Ectodermal cell (in vitro differentiated cells): ENCODE measurements at regions not wholly inside any gene's neighbourhood (a gene's known extent, or its start where the extent isn't known, plus 50 kb on each side); places are given as distances from the start of the nearest gene placed in this dataset.

Experiments
- H3K27ac ChIP-seq: 2 replicates; pipeline ENCODE4 v1.7.0; 2013; ENCODE audit warnings: mild to moderate bottlenecking, low read depth, low read length; ENCODE audit not compliant: insufficient read depth, poor library complexity, severe bottlenecking
- H3K27me3 ChIP-seq: 2 replicates; pipeline ENCODE4 v1.7.0; 2013; ENCODE audit warnings: mild to moderate bottlenecking, low read length; ENCODE audit not compliant: insufficient read depth, control insufficient read depth, poor library complexity, severe bottlenecking
- H3K36me3 ChIP-seq: one replicate; pipeline ENCODE4 v1.7.0; 2013; ENCODE audit warnings: low read length; ENCODE audit not compliant: control insufficient read depth, insufficient read depth
- H3K4me1 ChIP-seq: one replicate; pipeline ENCODE4 v1.7.0; 2013; ENCODE audit warnings: low read length; ENCODE audit not compliant: control insufficient read depth, insufficient read depth
- H3K4me3 ChIP-seq: 2 replicates; pipeline ENCODE4 v1.7.0; 2013; ENCODE audit warnings: low read depth, low read length, control low read depth; ENCODE audit not compliant: insufficient read depth
- H3K9me3 ChIP-seq: 2 replicates; pipeline ENCODE4 v1.7.0; 2013; ENCODE audit warnings: mild to moderate bottlenecking, low read length, moderate library complexity; ENCODE audit not compliant: control insufficient read depth
- WGBS, 2 experiments: methylation state at CpG; one replicate each; pipeline ENCODE4 v1.1.7; 2013; ENCODE audit warnings: missing lambda C conversion rate in 2 of 2; 5-methylcytosine and 5-hydroxymethylcytosine counted together

DNA sequence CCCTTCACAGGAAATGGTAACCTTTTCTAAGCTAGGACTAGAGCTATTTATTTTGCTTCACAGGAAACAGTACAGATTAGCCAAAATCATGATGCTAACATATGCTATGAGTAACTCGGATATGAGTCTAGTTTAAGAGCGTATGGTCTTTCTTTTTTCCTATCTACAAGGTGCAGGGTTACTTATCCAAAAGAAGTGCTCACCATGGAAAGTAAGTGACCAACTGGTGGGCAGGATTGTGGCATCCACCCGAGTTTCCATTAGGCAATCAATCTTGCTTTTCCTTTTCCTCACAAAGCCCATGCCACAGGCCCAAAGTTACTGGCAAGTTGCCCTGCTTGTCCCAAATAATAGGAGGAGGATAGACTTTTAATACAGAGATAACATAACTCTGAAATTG, 765.1 kb upstream of the POM121L12 start:
- Histone ChIP-seq H3K9me3 (no peaks in the 10 kb centered on the region), H3K27ac (no peak overlapping the region), H3K27me3 (no peaks in the 10 kb centered on the region), H3K4me3 (no peak overlapping the region), H3K4me1 (no peaks in the 10 kb centered on the region), H3K36me3 (no peaks in the 10 kb centered on the region)
- WGBS, 2 experiments, result 93 to 96% methylated on average over 3 of the region's 3 CpGs

DNA sequence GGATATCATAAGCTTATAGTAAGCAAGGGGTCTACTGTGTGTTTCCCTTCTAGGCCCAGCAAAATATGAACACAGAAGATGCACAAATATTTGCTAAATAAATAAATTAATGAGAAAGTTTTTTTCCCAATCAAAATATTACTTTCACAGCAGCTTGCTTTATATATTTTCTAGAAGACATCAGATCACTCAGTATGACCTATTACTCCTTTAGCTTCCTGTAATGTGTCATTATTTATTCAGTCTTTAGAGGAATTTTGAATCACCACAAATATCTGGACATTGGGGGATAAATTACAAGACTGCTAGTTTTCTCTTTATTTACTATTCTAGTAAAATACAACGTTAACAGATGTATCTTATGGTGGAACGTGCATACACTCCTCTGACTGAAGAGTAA, 765.8 kb upstream of the POM121L12 start:
- 95% methylated on average over 2 of the region's 2 CpGs; no CpG with 5 or more reads in 1 of the 2 experiments for WGBS, 2 experiments
- Histone ChIP-seq H3K27me3 (no peaks in the 10 kb centered on the region), H3K4me3 (no peak overlapping the region), H3K36me3 (no peaks in the 10 kb centered on the region), H3K27ac (no peak overlapping the region), H3K9me3 (no peaks in the 10 kb centered on the region), H3K4me1 (no peaks in the 10 kb centered on the region)

DNA sequence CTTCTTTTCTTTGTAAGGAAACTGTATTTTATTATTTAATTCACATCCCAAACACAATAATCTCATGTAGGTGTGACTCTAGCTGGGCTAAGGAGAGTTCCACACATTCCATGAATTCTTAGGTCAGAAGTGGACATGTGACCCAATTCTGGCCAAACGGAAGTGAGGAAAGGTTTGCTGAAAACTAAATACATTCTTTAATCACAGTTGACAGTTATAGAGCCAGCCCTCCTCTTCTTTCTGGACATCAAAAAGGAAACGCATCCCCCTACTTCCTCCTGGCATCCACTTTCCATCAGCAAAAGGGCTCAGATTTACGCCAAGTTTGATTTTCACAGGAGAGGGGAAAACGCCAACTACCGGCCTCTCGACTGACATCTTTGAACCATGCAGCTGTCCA, 774.4 kb upstream of the POM121L12 start:
- 93 to 94% methylated on average over 6 of the region's 6 CpGs for WGBS, 2 experiments
- Histone ChIP-seq H3K9me3 (no peaks in the 10 kb centered on the region), H3K27ac (no peak overlapping the region), H3K4me3 (no peak overlapping the region), H3K4me1 (no peaks in the 10 kb centered on the region), H3K36me3 (no peaks in the 10 kb centered on the region), H3K27me3 (no peaks in the 10 kb centered on the region)

DNA sequence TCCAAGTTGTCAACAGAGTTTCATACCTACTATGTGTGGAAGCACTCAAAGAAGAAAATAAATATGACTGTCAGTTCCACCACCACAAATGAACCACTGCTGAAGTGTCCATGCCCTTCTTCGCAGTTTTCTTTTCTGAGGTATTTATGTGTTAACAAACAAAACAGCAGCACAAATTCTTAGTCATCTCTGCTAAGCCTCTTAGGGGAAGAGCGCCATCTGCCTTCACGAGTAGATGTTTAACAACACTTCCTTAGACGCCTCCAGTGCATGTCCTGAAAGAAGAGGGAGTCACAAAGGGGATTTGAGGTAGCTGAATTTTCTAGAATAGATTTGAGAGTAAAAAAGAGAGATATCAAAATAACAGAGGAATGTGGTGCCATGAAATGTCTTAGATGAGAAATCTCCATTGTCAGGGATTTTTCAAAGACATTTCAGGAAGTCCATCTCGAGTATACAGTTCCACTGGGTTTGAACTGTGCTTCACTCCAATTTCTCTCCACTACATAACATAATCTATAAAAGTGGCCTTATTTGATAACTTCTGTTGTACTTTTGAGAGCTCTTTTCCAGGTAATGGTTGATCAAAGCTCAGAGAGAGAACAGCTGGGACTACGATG, 775.3 kb upstream of the POM121L12 start:
- Histone ChIP-seq H3K27me3 (no peaks in the 10 kb centered on the region), H3K4me1 (no peaks in the 10 kb centered on the region), H3K9me3 (no peaks in the 10 kb centered on the region), H3K27ac (no peak overlapping the region), H3K36me3 (no peaks in the 10 kb centered on the region), H3K4me3 (no peak overlapping the region)
- whole genome bisulfite sequencing, 2 experiments, result 78 to 82% methylated on average over 5 to 6 of the region's 6 CpGs

DNA sequence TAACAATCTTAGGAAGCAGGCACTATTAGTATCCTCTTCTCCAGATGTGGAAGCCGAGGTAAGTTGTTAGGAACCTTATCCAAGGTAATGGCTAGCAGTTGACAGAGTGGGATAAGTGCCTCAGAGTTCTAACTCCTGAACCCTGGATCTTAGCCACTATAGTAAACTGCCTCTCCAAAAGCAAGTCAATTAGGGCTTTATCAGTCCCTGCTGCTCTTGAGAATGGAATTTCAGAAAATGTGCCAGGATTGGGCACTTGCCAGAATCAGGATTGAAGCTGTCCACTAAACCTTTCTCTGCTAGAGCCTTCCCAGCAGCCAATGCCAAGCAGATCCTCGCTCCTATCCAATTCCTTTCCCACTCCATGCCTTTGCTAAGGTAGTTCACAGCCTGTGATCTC, 777.5 kb upstream of the POM121L12 start:
- 93 to 97% methylated on average over 2 of the region's 2 CpGs for WGBS, 2 experiments
- Histone ChIP-seq H3K36me3 (no peaks in the 10 kb centered on the region), H3K27ac (no peak overlapping the region), H3K27me3 (no peaks in the 10 kb centered on the region), H3K4me3 (no peak overlapping the region), H3K9me3 (no peaks in the 10 kb centered on the region), H3K4me1 (no peaks in the 10 kb centered on the region)

DNA sequence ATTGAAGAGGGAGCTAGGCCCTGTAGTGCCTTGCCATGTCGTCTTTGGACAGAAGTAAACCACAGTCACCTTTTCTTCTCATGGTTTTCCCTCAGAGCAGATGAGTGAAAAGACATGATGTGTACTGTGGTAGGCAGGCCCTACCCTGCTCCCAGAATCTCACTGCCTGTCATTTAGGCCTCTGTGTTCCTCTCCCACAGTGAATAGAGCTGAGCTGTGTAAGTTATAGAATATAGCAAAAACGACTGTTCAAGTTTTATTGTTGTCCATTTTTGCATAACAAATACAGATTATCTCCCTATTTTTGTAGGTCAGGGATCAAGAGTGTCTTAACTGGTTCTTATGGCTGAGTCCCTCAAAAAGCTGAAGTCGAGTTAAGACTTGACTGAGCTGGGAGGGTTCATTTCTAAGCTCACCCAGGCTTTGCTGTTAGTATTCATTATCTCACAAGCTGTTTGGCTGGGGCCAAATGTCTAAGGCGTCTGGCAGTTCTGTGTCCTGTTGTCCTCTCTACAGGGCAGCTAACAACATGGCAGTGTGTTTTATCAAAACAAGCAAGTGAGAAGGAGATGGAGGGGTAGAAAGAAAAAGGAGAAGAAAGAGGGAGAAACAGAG, 780.9 kb upstream of the POM121L12 start:
- H3K27ac ChIP-seq, result no peak overlapping the region
- H3K36me3 ChIP-seq, result no peaks in the 10 kb centered on the region
- H3K27me3 ChIP-seq, result no peaks in the 10 kb centered on the region
- H3K4me3 ChIP-seq, result no peak overlapping the region
- WGBS, 2 experiments, result 88 to 90% methylated on average over 3 to 4 of the region's 4 CpGs
- no peaks in the 10 kb centered on the region for H3K4me1 ChIP-seq
- no peaks in the 10 kb centered on the region for H3K9me3 ChIP-seq

DNA sequence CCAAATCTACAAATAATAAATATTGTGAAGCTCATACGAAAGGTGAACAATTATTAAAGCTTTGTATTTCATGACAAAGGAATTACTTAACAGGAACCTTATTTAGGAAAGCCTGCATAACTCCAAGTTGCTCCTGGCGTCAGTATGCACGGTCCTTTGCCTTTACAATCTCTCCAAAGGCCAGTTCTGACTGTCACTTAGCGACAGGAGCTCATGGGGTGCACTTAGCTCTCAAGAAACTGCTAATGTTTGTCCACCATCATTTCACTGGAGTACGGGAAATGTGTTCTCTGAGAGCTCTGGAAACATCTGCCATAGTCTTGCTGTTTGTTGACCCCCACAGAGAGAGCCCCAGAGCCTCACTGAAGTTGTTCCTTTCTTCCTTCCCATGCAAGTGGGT, 781.5 kb upstream of the POM121L12 start:
- Histone ChIP-seq H3K9me3 (no peaks in the 10 kb centered on the region), H3K27ac (no peak overlapping the region), H3K4me3 (no peak overlapping the region), H3K27me3 (no peaks in the 10 kb centered on the region), H3K36me3 (no peaks in the 10 kb centered on the region), H3K4me1 (no peaks in the 10 kb centered on the region)
- 73 to 74% methylated on average over 5 of the region's 5 CpGs for WGBS, 2 experiments

DNA sequence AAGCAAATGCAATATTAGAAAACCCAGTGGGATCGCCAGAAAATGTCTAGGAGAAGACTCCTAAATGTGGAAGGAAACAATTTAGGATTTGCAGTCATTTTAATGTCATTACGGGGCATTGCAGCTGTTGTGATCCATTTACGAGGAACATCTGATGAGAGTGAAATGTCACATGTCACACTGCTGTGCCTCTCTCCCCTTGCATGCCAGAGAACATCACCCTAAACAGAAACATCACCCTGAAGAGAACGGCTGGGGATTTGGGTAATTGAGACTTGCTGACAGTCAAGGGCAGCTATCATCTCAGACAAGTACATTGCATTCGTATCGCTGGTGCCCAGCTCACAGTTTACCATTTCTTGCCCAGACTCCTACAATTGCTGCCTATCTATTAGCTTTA, 785.7 kb upstream of the POM121L12 start:
- Histone ChIP-seq H3K27ac (no peak overlapping the region), H3K4me1 (no peaks in the 10 kb centered on the region), H3K9me3 (no peaks in the 10 kb centered on the region), H3K27me3 (no peaks in the 10 kb centered on the region), H3K4me3 (no peak overlapping the region), H3K36me3 (no peaks in the 10 kb centered on the region)
- WGBS, 2 experiments, result 91% methylated on average over 6 of the region's 6 CpGs

DNA sequence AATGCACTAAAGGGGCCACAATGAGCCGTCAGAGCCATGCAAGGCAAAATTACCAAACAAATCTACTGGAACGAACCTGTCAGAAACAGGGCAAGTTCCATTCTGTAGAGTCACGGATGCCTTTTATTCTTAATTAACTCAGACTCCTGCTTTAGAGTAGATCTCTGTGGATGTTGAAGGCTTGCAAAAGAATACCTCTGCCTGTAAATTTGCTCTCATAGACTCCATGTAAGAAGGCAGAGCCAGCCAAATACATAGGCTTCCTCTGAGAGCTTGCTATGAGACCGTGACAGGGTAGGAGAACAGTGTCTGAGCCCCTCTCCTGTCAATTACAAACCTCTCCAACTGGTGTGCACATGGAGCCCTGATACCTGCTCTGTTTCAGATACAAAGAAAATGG, 787.9 kb upstream of the POM121L12 start:
- no peaks in the 10 kb centered on the region for H3K27me3 ChIP-seq
- H3K4me1 ChIP-seq, result no peaks in the 10 kb centered on the region
- WGBS, 2 experiments, result 85 to 94% methylated on average over 4 of the region's 4 CpGs
- H3K36me3 ChIP-seq, result no peaks in the 10 kb centered on the region
- no peak overlapping the region for H3K4me3 ChIP-seq
- H3K9me3 ChIP-seq, result no peaks in the 10 kb centered on the region
- H3K27ac ChIP-seq, result no peak overlapping the region

DNA sequence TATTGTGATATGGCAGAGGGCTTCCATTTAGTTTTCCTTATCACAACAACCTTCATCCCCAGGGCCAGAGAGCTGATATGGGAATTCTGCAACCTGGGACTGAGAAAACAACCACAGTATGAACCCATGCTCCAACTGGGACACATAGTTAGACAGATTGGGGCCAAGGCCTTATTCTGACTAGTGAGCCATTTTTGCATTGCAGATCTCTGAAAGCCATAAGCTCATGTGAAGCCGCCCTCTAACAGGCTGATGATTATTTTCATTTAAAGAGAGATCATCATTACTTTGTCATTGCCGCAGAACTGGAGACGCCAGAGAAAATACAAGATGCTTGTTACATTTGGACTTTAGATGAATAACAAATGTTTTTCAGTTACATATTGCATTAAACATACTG, 791.7 kb upstream of the POM121L12 start:
- Histone ChIP-seq H3K27me3 (no peaks in the 10 kb centered on the region), H3K36me3 (no peaks in the 10 kb centered on the region)
- 57 to 77% methylated on average over 1 to 3 of the region's 3 CpGs for WGBS, 2 experiments

More for the DNA sequence above, 791.7 kb upstream of the POM121L12 start:
- Histone ChIP-seq H3K9me3 (no peaks in the 10 kb centered on the region), H3K4me3 (no peak overlapping the region), H3K27ac (no peak overlapping the region), H3K4me1 (no peaks in the 10 kb centered on the region)
